Heart left ventricle (tissue), 16 donors: ENCODE measurements at regions not wholly inside any gene's neighbourhood (a gene's known extent, or its start where the extent isn't known, plus 50 kb on each side); places are given as distances from the start of the nearest gene placed in this dataset.

ENCODE experiments used
- ATAC-seq, 4 donors: fragments of 200-7000 bp; cut with Tn5 transposase; one replicate each; pipeline ENCODE4 v1.9.1; 2020 to 2022; ENCODE audit warnings: moderate library complexity in 4 of 4, mild to moderate bottlenecking in 3 of 4, moderate number of reproducible peaks in 1 of 4
- DNase-seq, 5 donors: peaks; one replicate each; pipeline ENCODE4 v3.0.0-alpha.2; 2020
- H3K27ac ChIP-seq, 12 donors: fragments of 200-600 bp; sonication (generic) in 4 of 12; one replicate each; pipeline versions ENCODE4 v1.5.0 to v1.8.0; 2016 to 2022; ENCODE audit warnings: mild to moderate bottlenecking in 2 of 12
- H3K27me3 ChIP-seq, 9 donors: fragments of 200-600 bp; sonication (generic) in 2 of 9; one replicate each; pipeline versions ENCODE4 v1.5.1 to v1.8.0; 2016 to 2022; ENCODE audit warnings: mild to moderate bottlenecking in 3 of 9
- H3K36me3 ChIP-seq, 9 donors: fragments of 200-600 bp; sonication (generic) in 2 of 9; one replicate each; pipeline versions ENCODE4 v1.5.0 to v1.8.0; 2018 to 2022; ENCODE audit warnings: mild to moderate bottlenecking in 2 of 9
- H3K4me1 ChIP-seq, 12 donors: fragments of 200-600 bp; sonication (generic) in 4 of 12; one replicate each; pipeline versions ENCODE4 v1.5.0 to v1.8.0; 2016 to 2022; ENCODE audit warnings: mild to moderate bottlenecking in 3 of 12
- H3K4me3 ChIP-seq, 12 donors: fragments of 200-600 bp; sonication (generic) in 4 of 12; one replicate each; pipeline versions ENCODE4 v1.5.0 to v1.8.0; 2017 to 2022; ENCODE audit warnings: mild to moderate bottlenecking in 9 of 12, moderate library complexity in 4 of 12
- H3K9me3 ChIP-seq, 12 donors: fragments of 200-600 bp; sonication (generic) in 4 of 12; one replicate each; pipeline versions ENCODE4 v1.5.0 to v1.8.0; 2016 to 2022; ENCODE audit warnings: mild to moderate bottlenecking in 1 of 12
- CTCF ChIP-seq, 12 donors: fragments of 200-600 bp; sonication (generic) in 4 of 12; IDR thresholded peaks; one replicate each; pipeline versions ENCODE4 v1.5.0 to v1.8.0; 2018 to 2022; ENCODE audit warnings: antibody characterized with exemption in 12 of 12, mild to moderate bottlenecking in 5 of 12
- POLR2A ChIP-seq, 2 donors: fragments of 450-650 bp; IDR thresholded peaks; one replicate each; pipeline ENCODE4 v1.6.1; 2017; ENCODE audit warnings: antibody characterized with exemption in 2 of 2, mild to moderate bottlenecking in 2 of 2, moderate library complexity in 2 of 2
- WGBS, 4 donors: extraction: QIAGEN DNeasy Blood & Tissue Kit in 2 of 4; methylation state at CpG; one replicate each; pipeline versions ENCODE4 v1.1.5 to v1.1.7; 2013 to 2018; 5-methylcytosine and 5-hydroxymethylcytosine counted together
- intact Hi-C, 10 donors: fragments of 100-400 bp; cut with DNase I; formaldehyde crosslinking; loops; one replicate each; pipeline versions ENCODE4 v1.11.1 to v1.14.2; 2022
- donor health status: ischemic (EF 13 %, LVEDD 7.1; RV severe dilation, severe dysfunction).
- donor health status: healthy with polysubstance abuse.
- donor health status: DM: no; HTN: yes; CAD: no.
- donor health status: DM: no; HTN: no; CAD: no.
- donor health status: ischemic (EF 25% LVEDD 6.9; RV normal size, moderate dysfunction).
- donor health status: ischemic (EF 25% LVEDD 5.7; RV mildly dilated, moderate dysfunction).
- donor health status: healthy.
- donor health status: DM: yes; HTN: yes; CAD: no.
- donor health status: ischemic (EF 35%, LVEDD 5.7; RV mildly dilated, moderate dysfunction).
- donor health status: nonischemic (EF 11% LVEDD 7.7; RV severe dilation, severe dysfunction).
- donor health status: DM: yes; HTN: yes; CAD: no.
- donor health status: PGD.
- donor health status: ischemic (EF 29% LVEDD 5.4; RV normal size, mild dysfunction).
- donor health status: nonischemic (EF 23%, LVEDD 6.1; RV moderate dilation, normal function).

GRCh38 chr6:9361749-9362148 is 926.4 kb upstream of the SLC35B3 start:
- no peak overlapping the region for H3K4me3 ChIP-seq
- TF ChIP-seq POLR2A (IDR thresholded peaks at IDR 0.05), result no peak
- TF ChIP-seq CTCF (IDR thresholded peaks at IDR 0.05), result no peak
- DNase-seq (no peak), ATAC-seq (peak in 2 of 4 donors; percentile 72 to 76)
- WGBS, 4 donors, result 28 to 46% (median 33%) methylated on average over 2 of the region's 2 CpGs
- H3K27me3 ChIP-seq, result no peaks in the 10 kb centered on the region
- peaks cover 0 to 7% (median 0%) of the 10 kb centered on the region in 12 donors for H3K4me1 ChIP-seq
- intact Hi-C loops, result no loop called here
- H3K27ac ChIP-seq, result no peak overlapping the region
- no peaks in the 10 kb centered on the region for H3K36me3 ChIP-seq
- H3K9me3 ChIP-seq, result peaks cover 0 to 26% (median 5%) of the 10 kb centered on the region in 12 donors

GRCh38 chr6:9360881-9361280 is 925.5 kb upstream of the SLC35B3 start:
- Histone ChIP-seq H3K4me1 (peaks cover 0 to 7% (median 0%) of the 10 kb centered on the region in 12 donors), H3K36me3 (no peaks in the 10 kb centered on the region), H3K9me3 (peaks cover 0 to 32% (median 5%) of the 10 kb centered on the region in 12 donors), H3K27me3 (no peaks in the 10 kb centered on the region), H3K27ac (no peak overlapping the region), H3K4me3 (no peak overlapping the region)
- no peak for DNase-seq
- intact Hi-C loops, result loop anchor here in 1 of 10 donors (1.0 kb wide), 1 partner anchor 37 kb away; no protein-coding TSS in a partner anchor
- TF ChIP-seq CTCF (IDR thresholded peaks at IDR 0.05) (no peak), POLR2A (IDR thresholded peaks at IDR 0.05) (no peak)
- no peak for ATAC-seq

- no peak for TF ChIP-seq CTCF (IDR thresholded peaks at IDR 0.05)
- TF ChIP-seq POLR2A (IDR thresholded peaks at IDR 0.05), result no peak
- DNase-seq (no peak), ATAC-seq (no peak)
- no peaks in the 10 kb centered on the region for H3K4me1 ChIP-seq
- no peak overlapping the region for H3K27ac ChIP-seq
- no peaks in the 10 kb centered on the region for H3K27me3 ChIP-seq
- 78 to 85% (median 83%) methylated on average over 3 of the region's 3 CpGs for WGBS, 4 donors
- no peaks in the 10 kb centered on the region for H3K36me3 ChIP-seq
- peaks cover 0 to 5% (median 0%) of the 10 kb centered on the region in 12 donors for H3K9me3 ChIP-seq
- intact Hi-C loops, result no loop called here
- H3K4me3 ChIP-seq, result no peak overlapping the region
Measured at GRCh38 chr6:9347608-9348007, 912.3 kb upstream of the SLC35B3 start.

GRCh38 chr6:9346923-9347322 is 911.6 kb upstream of the SLC35B3 start:
- TF ChIP-seq CTCF (IDR thresholded peaks at IDR 0.05), result no peak
- no peak for TF ChIP-seq POLR2A (IDR thresholded peaks at IDR 0.05)
- Histone ChIP-seq H3K36me3 (no peaks in the 10 kb centered on the region), H3K9me3 (peaks cover 0 to under 1% (median 0%) of the 10 kb centered on the region in 12 donors), H3K4me1 (no peaks in the 10 kb centered on the region), H3K4me3 (no peak overlapping the region), H3K27ac (no peak overlapping the region), H3K27me3 (no peaks in the 10 kb centered on the region)
- 75 to 88% (median 80%) methylated on average over 2 of the region's 2 CpGs for WGBS, 4 donors
- DNase-seq (no peak), ATAC-seq (no peak)
- intact Hi-C loops, result no loop called here
